AG20443 (cell line): ENCODE measurements at regions not wholly inside any gene's neighbourhood (a gene's known extent, or its start where the extent isn't known, plus 50 kb on each side); places are given as distances from the start of the nearest gene placed in this dataset.

Source experiments
- DNase-seq: peaks from one replicate; pipeline ENCODE4 v3.0.0; 2012; ENCODE audit warnings: low spot score, mixed read lengths

DNA sequence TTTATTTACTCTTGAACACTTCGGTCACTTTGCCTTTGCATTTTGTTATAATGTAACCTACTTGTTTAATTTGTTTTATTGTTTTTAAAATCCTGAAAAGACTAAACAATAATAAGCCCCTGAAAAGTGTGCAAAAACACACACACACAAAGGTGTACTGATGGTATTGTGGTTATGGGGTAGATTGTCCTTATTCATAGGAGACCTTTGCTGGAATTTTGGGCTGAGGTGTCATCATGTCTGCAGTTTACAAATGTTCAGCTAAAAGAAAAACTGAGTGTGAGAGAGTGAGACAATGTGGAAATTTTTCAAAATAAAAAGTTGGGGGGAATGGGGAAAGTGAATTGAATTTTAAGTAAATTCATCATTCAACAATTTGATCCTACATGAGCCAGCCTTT, 174.9 kb downstream of the QDPR start:
- no peak for DNase-seq

DNA sequence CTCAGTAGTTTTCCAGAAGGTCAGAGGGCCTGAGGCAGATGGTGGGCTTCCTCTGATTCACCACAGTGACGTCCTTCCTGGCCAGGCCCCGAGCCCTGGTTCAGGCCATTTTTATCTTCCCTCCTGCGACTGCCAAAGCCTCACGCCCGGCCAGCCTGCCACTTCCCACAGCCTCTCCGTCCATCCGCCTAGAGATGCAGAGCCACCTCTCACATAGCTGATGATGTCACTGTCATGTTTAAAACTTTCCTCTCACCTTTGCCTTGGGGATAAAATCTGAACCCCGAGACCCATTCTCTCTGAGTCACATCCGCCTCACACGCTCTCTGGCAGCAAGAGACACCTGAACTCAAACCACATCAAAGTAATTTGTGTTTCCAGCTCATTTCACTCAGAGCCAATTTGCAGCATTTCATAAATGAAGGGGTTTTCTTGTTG, 175.3 kb downstream of the QDPR start:
- no peak for DNase-seq

- no peak for DNase-seq
Measured at GRCh38 chr4:17336069-17336468, 175.8 kb downstream of the QDPR start.

- DNase-seq, result no peak
Measured at GRCh38 chr4:17335371-17335770, 176.5 kb downstream of the QDPR start.

DNA sequence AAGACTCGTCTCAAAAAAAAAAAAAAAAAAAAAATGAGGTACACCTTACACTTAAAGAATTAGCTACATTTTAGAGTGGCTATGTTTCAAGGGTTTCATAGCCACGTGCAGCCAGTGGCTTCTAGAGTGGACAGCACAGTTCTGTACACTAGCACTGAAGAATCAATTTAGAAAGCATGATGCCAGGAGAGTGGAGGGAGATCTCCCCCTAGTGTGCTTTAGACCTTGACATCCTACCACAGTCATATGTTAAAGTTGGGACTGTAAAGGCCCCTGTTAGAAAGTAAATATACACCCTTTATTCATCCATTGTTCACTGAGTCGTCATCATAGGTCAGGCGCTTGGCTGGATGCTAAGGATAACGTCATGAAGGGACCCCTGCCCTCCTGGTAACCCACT, 179.4 kb downstream of the QDPR start:
- no peak for DNase-seq

GRCh38 chr4:17329046-17329445, 182.8 kb downstream of the QDPR start:
- no peak for DNase-seq

GRCh38 chr4:17328141-17328815, 183.6 kb downstream of the QDPR start:
- DNase-seq, result no peak

DNA sequence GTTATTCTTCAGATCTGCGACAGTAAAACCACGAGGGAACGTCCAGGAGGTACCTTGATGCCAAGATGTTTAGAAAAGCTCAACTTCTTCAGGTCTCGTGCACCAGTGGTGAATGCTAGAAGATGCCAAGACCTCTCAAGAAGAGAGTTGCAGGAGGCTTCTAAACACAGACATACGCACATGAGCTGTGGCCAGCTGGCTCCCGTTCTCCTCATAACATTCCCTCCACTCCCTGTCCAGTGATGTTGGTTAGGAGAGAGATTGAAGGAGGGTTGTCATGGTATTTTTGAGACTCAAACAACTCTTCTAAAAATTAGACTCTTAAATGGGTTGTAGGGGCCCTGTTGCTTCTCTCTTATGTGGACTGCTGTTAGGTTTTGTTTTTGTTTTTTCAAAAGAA, 184.3 kb downstream of the QDPR start:
- DNase-seq, result peak; percentile 37

- DNase-seq, result no peak
Measured at GRCh38 chr4:17326756-17327155, 185.1 kb downstream of the QDPR start.

DNA sequence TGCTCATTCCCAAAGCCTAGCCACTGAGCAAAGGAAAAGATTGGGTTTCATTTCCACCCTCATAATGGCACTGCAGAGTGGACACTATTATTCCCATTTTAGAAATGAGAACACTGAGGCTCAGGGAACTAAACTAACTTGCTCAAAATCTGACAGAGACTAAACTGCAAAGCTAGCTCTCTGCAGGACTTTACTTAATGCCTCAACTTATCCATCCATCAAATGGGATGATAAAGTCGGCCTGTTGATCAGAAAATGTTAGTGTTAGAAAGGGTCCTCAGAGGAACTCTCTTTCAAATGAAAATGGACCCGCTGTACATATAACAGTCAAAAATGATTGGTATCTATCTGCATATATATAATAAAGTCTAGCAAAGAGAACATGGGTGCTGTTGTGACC, 186.8 kb downstream of the QDPR start:
- no peak for DNase-seq

DNA sequence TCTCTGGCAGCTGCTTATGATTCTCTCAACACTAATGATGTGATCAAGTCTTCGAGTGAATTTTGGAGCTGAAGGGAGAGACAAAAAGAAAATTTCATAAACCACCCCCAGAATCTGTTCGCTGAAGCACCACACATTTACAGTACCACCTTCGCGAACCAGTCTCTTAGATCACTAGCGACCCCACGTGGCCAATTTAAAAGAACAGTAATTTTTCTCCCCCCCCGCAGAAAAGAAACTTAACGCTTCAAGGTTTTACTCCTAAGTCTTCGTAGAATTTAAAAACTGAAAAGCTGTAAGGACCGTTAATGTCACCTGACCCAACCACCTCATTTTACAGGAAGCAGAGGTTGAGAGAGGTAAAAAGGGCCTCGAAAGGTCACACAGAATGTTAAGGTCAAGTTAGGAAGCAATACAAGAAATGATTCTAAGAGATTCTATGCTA, 187.5 kb downstream of the QDPR start:
- peak; percentile 76 for DNase-seq

- no peak for DNase-seq
Measured at GRCh38 chr4:17323554-17324385, 188.1 kb downstream of the QDPR start.

DNA sequence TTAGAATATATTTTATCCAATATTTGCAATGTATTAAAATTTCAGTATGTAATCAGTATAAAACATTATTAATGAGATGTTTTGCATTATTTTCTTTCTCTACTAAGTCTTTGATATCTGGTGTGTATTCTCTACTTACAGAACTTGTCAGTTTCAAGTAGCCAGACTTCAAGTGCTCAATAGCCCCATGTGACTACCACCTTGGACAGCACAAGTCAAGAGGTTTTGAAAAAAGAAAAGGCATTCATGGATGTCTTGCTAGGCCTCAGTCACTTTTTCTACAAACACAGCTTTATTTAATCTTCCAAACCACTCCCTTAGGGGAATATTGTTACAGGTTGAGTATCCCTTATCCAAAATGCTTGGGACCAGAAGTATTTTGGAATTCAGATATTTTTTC, 189.4 kb downstream of the QDPR start:
- DNase-seq, result no peak

DNA sequence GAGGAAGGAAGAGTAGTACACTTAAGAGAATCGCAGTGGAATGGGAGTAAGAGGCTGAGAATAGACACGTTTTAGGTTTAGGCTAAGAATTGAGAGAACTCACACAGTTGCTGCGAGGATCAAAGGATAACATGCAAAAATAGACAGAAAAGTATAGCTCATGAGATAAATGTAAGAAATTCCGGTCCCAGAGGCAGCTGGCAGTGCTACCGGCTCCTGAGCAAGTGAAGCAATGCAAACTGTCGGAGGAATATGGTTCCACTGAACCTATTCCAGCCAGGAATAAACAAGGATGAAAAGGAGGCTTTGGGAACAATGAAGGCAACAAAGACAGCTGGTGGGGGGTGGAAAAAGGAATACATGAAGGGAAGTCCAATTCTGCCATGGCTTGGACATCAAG, 191.8 kb downstream of the QDPR start:
- no peak for DNase-seq

DNA sequence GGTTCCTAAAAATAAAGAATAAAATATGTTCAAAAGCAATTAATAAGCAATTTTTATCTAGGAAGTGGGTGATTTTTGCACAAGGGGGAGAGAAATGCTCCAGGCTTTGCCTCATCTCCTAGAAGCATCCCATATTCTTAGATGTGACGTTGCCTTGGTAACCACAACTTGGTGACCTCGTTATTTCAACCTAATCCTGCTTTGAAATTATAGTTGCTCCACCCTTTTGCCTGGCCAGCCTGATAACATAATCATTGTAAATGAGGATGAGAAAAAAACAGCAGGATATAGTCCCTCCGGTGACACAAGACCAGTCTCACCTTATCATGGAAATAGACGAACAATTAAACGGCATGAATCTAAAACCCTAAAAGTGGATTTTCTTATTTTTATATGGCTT, 194.4 kb downstream of the QDPR start:
- no peak for DNase-seq

DNA sequence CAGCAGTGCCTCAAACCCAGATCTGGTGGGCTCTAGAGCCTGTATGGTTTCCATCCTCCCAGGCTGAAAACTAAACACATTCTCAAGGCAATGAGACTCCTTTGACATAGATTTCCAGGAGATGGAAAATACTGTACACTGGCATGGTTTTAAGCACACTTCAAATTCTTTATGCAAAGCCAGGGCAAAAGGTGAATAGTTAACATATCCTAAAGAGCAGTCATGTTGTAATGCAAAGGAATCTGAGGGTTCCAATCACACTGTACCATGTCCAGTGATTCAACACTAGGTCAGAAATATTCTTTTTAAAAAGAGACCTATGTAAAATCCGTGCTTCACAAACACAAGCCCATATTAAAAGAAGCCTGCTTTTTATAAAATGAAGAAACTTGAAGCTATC, 195.3 kb downstream of the QDPR start:
- DNase-seq, result no peak

GRCh38 chr4:17315459-17315858, 196.4 kb downstream of the QDPR start:
- DNase-seq, result no peak

GRCh38 chr4:17313194-17313593, 198.7 kb downstream of the QDPR start:
- DNase-seq, result no peak

DNA sequence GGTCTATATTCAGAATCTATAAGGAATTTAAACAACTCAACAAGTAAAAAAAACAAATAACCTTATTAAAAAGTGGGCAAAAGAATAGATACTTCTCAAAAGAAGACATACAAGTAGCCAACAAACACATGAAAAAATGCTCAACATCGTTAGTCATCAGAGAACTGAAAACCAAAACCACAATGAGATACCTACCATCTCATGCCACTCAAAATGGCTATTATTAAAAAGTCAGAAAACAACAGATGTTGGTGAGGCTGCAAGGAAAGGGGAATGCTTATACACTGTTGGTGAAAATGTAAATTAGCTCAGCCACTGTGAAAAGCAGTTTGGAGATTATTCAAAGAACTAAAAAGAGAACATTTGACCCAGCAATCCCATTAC, 201.6 kb downstream of the QDPR start:
- no peak for DNase-seq

DNA sequence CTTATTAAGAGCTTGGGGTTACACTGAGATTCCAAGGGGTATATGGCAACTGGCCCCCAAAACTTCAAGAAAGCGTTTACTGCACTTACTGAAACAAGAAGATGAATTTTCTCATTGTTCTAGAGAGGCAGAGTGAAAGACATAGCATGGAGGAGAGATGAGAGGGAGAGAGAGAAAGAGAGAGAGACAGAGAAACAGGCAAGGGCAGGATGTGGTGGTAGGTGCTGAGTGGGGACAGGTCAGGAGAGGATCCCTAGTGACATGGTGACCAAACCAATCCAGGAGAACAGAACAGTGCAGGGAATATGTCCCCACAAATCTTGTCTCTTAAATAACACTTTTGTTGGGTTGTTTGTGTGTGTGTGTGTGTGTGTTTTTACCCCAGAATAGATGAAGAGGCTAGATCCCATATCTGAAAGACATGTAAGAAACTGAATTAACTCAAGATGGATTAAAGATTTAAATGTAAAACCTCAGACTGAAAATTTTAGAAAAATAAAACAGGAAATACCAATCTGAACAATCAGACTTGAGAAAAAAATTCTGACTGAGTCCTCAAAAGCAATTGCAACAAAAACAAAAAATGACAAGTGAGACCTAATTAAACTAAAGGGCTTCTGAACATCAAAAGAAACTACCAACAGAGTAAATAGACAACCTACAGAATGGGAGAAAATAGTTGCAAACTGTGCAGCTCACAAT, 202.2 kb downstream of the QDPR start:
- DNase-seq, result no peak

GRCh38 chr4:17301869-17302268, 210.0 kb downstream of the QDPR start:
- DNase-seq, result no peak

DNA sequence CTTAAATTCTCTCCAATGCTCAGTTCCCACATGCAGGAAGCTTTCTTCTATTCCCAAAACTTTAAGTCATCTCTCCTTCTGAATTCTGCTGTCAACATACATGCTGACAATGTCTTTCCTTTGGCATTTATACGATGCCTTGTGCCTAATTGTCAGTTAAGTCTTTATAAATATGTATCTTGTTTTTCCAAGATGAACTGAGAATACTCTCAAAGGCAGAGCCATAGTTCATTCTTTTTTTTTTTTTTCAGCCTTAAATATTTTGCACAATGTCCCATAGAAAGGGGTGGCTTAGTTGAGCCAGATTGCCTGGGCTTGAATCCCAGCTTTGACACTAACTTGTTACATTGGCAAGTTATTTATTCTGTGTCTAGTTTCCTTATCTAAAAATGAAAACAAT, 210.6 kb downstream of the QDPR start:
- DNase-seq, result no peak
